NCI-H2227 (cell line): ENCODE measurements at regions not wholly inside any gene's neighbourhood (a gene's known extent, or its start where the extent isn't known, plus 50 kb on each side); places are given as distances from the start of the nearest gene placed in this dataset.
"Not testable (repeated sequence)": the region's sequence is repeated elsewhere in the genome, so short reads cannot be mapped to it uniquely, and the experiment has no call there.

Experiments used
- DNase-seq: peaks from one replicate; lab custom pipeline; 2025; ENCODE audit not compliant: unreplicated experiment; lab: John Stamatoyannopoulos, UW

- DNase-seq, result no peak
These were observed 520.5 kb upstream of the NR3C2 start for GRCh38 chr4:148962539-148963290.

GRCh38 chr4:148961526-148961925 lies 519.3 kb upstream of the NR3C2 start:
- no peak for DNase-seq

- DNase-seq, result no peak
These were observed 516.1 kb upstream of the NR3C2 start for GRCh38 chr4:148958317-148958716.

- no peak for DNase-seq
These were observed 513.5 kb upstream of the NR3C2 start for GRCh38 chr4:148955564-148956297.

GRCh38 chr4:148954011-148954749 lies 512.0 kb upstream of the NR3C2 start:
- DNase-seq, result no peak

GRCh38 chr4:148951346-148951745 lies 509.1 kb upstream of the NR3C2 start:
- no peak for DNase-seq

GRCh38 chr4:148946271-148946670 lies 504.1 kb upstream of the NR3C2 start:
- no peak for DNase-seq

- no peak for DNase-seq
These were observed 502.6 kb upstream of the NR3C2 start for GRCh38 chr4:148944839-148945219.

GRCh38 chr4:148944136-148944838 lies 502.1 kb upstream of the NR3C2 start:
- no peak for DNase-seq

- no peak for DNase-seq
These were observed 492.8 kb upstream of the NR3C2 start for GRCh38 chr4:148934926-148935578.

GRCh38 chr4:148926276-148927260 lies 484.4 kb upstream of the NR3C2 start:
- no peak for DNase-seq

GRCh38 chr4:148923881-148924280 lies 481.7 kb upstream of the NR3C2 start:
- DNase-seq, result no peak

- DNase-seq, result no peak
These were observed 480.3 kb upstream of the NR3C2 start for GRCh38 chr4:148922497-148922896.

GRCh38 chr4:148914734-148915133 lies 472.5 kb upstream of the NR3C2 start:
- DNase-seq, result no peak

GRCh38 chr4:148914301-148914700 lies 472.1 kb upstream of the NR3C2 start:
- no peak for DNase-seq

GRCh38 chr4:148903388-148903787 lies 461.2 kb upstream of the NR3C2 start:
- DNase-seq, result no peak

- no peak for DNase-seq
These were observed 459.0 kb upstream of the NR3C2 start for GRCh38 chr4:148901075-148901705.

GRCh38 chr4:148898139-148898538 lies 455.9 kb upstream of the NR3C2 start:
- not testable (repeated sequence) for DNase-seq

- DNase-seq, result no peak
These were observed 450.9 kb upstream of the NR3C2 start for GRCh38 chr4:148893095-148893494.
